NCI-H748 (cell line): ENCODE measurements at regions not wholly inside any gene's neighbourhood (a gene's known extent, or its start where the extent isn't known, plus 50 kb on each side); places are given as distances from the start of the nearest gene placed in this dataset.
"Not testable (repeated sequence)": the region's sequence is repeated elsewhere in the genome, so short reads cannot be mapped to it uniquely, and the experiment has no call there.

Experiments
- DNase-seq: peaks from one replicate; lab custom pipeline; 2025; ENCODE audit not compliant: unreplicated experiment; lab: John Stamatoyannopoulos, UW

DNA sequence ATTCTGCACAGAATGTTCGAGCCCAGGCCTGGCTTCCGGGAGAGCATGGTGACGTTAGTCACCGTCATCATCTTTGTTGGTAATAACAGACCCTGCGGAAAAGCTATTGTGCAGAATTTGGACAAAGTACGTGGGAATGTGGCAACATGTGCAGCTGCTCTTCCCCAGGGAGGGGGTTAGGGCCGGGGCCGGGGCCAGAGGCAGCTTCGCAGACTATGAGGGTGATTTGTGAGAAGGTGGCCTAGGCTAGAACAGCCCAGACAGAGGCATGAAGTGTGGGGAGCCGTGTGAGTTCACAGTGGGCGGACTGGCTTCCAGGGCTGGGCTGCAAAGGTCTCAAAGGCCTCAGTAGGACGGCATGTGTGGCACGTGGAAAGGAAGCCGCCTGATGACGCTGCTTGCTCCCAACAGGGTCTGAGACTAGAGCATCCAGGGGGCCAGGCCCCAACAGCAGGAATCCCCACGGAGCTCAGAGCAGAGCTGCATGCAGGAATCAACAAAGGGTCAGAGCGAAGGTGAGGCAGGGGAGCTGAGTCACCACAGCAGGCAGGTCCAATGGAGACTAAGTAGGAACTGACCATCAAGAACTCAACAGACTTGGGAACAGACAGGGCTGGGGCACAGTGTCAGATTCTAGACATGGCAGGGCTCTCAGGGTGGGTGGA lies 109.2 kb downstream of the NPIPB11 start:
- not testable (repeated sequence) for DNase-seq

DNA sequence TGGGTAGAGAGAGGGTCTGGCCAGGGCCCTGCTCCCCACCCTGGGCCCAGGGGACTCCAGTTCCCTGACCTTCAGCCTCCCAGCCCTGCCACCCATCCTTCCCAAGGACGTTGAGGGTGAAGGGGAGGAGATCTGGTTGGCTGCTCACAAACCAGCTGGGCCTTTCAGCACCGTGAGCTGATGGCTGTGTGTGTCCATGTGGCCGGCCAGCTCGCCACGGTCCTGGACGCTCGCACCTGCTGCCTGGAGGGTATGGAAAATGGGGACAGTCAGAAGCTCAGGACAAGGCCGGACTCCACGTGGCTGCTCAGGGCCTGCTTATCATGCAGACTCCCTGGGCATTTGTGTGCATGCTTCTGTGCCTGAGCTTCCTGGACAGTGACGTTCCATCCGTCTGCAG lies 110.3 kb downstream of the NPIPB11 start:
- not testable (repeated sequence) for DNase-seq

DNA sequence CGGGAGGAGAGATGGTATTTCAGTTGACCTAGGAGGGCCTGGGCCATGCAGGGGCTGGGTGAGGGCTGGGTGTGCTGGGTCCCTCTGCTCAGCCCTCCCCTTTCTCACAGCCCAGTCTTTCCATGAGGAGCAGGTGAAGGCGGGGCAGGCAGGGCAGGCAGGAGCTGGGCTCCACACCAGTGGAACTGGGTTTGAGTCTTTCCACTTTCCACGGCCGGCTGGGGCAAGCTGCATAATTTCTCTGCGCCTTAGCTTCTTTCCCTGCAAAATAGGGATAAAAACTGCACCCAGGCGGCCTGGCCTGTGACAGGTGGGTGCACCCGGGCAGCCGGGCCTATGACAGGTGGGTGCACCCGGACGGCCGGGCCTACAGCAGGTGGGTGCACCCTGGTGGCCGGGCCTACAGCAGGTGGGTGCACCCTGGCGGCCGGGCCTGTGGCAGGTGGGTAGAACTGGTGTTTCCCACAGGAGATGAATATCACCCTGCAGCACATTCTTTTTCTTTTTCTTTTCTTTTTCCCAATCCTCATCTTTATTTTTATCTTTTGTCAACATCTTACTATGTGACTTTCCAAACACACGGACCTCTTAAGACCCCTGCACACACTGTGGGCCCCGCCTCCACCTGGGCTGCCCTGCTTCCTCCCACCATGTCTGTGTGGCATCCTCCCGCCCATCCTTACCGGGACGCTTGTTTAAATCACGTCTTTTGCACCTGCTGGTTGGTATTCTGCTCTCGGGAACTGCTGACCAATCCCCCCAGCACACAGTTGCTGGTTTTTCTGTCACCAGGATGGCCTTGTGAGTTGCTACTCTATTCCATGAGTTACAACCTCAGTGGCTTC lies 111.3 kb downstream of the NPIPB11 start:
- not testable (repeated sequence) for DNase-seq

DNA sequence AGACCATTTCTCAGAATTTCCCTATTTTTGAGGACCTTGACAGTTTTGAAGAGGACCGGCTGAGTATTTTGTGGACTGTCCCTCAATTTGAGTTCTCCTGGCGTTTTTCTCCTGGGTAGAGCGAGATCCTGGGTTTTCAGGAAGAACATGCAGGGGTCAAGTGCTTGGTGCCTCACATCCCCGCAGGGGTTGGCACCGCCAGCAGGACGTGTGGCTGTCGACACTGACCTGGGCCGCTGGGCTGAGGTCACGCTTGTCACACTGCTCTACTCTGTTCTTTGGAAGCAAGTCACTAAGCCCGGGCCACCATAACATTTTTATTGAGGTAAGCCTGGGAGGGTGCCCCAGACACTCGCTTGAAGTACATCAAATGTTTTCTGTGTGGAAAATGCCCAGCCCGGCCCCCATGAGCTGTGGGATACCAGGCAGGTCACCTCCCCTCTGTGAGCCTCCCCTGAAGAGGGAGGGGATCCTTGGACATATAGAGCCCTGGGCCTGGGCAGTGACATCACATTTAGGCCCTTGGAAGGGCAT lies 112.0 kb downstream of the NPIPB11 start:
- not testable (repeated sequence) for DNase-seq

DNA sequence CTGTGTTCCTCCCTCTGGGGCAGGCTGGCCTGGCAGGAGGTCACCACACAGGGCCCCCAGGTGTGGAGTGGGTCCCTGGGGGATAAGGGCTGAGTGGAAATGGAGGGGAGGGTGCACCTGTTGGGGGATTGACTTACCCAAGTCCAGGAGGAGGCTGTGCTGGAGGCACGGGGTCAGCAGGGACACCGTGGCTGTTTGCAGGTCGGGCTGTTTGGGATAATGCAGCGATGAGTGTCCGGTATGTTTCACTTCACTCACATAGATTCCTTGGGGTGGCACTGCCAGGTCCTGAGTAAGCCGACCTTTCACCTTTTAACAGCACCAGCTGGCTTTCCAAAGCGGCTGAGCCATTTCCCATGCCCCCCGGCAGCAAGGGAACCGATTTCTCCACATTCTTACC lies 113.0 kb downstream of the NPIPB11 start:
- DNase-seq, result not testable (repeated sequence)

DNA sequence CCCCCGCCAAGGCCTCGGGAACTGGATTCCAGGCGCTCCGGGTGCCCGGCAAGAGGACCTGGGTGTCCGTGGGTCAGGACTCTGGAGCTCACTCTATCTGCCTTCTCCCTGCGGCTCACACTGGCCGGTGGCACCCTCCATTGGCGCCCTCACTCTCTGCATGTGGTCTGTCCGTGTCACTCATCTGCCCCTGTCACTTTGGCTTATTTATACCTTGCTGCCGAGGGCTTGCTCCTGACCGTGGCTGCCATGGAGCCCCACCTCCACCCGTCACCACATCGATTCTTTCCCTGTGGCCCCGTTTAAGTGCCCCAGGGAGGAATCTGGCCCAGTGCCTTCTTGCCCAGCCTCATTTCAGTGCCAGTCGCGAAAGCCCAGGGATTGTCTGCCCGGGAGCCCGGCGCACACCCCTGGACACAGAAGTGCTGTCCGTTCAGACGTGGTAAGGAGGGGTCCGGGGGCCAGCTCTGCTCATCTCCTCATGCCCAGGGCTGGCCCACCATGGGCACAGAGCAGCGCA lies 113.5 kb downstream of the NPIPB11 start:
- not testable (repeated sequence) for DNase-seq

DNA sequence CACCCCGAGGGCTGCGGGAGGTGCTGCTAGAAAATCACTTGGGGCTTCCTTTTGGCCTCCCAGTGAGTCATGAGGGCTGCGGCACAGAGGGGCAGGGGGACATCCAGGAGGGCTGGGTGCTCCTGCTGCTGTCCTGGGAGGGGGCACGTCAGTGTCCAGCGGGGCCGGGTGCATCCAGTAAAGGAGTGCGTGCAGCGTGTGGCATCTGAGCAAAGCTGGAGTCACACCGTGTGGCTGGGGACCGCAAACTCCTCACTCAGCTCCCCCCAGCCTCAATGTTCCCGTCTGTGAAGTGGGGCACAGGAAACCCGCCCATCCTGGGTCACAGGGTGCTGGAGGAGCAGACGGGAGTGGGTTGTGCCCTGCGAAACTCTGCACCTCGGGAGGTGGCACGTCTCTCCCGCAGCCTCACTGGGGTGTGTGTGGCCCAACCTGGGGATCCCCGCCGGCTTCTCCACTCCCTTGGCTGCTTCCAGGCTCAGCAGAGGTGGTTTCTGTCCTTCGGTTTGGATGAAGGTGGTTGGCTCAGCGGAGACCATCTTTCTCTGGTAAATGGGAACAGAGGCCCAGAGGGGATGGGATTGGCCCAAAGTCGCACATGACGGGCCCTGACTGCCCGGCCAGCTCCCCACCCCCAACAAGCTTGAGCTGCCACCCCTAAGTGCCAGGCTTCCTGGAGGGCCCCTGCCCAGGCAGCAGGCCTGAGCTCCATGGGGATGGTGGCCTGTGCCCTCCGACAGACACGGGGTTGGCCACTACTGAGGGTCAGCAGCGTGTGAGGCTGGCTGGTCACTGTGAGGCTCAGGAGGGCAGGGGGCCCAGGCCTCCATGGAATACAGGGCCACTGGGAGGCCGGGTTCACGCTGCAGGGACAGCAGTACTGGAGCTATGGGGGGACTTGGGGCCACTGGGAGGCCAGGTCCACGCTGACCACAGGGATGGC lies 114.9 kb downstream of the NPIPB11 start:
- DNase-seq, result not testable (repeated sequence)

DNA sequence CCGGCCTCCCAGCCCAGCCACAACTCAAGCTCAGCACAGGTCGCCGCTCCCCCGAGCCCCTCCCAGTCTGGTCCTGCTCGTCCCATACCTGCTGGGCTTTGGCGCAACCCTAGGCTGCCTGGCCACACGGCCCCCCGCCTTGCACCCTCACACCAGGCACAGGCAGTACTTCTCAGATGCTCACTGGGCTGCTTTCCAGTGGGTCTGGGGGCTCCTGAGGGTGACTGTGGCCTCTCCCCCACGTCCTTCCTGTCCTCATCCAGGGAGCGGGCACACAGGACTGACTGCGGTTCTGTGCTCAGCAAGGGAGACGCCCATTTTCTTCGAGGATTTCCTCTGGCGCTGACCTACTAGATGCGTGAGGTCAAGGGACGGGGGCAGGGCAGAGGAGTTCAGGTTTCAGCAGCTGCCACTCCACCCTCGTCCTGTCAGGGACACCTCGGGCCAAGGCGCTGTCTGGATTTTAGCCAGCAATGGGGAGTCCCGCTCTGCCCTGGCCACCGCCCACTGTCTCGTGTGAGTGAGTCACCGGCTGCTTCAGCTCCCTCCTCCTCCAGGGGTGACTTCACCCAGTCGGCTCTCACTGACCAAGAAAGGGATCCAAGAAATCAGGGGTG lies 115.8 kb downstream of the NPIPB11 start:
- DNase-seq, result peak; percentile 3

DNA sequence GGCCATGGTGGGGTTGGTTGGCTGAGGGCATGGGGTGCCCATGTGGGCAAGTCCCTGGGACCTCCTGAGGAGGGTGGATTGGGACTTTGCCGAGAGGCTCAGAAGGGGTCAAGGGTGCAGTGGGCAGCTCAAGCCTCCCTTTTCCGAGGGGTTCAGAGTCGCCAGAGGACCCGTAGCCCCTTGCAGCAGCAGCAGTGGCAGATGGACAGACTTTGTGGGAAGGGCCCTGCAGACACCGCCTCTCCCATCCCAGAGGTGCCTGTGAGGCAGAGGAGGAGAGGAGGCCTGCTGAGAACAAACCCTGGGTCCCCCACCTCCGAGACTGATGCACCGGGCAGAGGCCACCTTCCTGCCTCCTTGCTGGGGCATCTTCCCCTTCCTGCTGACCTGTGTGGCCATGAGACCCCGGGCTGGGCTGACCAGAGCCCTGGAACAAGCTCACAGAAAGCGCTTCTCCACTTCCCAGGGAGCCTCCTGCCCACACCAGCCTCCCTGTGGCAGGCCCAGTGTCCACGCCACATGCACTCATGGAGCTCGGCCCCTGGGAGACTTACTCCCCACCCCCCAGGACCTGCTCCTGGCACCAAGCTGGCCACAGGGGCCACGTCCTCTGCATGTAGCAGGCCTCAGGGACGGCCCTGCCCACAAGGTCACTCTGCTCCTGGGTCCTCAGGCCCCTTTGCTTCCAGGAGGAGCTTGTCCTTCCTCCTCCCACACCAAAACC lies 116.8 kb downstream of the NPIPB11 start:
- DNase-seq, result not testable (repeated sequence)

DNA sequence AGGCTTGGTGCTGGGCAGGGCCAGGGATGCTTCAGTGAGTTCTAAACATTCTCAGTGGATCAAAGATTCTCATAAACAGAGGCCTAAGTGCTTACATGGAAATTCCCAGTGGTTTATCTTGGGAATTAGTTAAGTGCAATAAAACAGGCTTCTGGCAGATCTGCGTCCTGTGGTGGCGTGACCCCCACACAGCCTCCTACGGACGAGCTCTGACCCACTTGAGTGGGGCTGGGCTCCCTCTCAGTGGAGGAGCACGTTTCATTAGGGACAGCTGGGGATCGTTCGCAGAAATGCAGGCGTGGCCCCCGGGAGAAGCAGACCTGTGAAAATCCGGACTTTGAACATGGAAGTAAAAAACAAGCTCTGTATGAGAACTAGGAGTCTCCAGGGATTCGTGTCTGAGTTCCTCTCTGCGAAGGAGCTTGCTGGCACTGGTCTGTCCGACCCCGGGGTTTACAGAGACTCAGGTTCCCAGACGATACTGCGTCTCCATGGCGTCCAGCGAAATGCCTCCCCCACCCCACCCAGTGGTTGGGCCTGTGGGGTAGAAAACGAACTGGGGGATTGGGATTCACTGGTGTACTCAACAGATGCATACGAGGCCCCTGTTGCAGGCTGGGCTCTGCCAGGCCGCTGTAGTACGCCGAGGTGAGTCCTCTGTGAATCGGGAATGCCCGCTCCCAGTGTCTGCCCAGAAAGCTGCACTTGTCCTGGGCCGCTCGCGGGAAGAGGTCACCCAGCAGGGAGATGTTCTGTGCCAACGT lies 117.6 kb downstream of the NPIPB11 start:
- not testable (repeated sequence) for DNase-seq

DNA sequence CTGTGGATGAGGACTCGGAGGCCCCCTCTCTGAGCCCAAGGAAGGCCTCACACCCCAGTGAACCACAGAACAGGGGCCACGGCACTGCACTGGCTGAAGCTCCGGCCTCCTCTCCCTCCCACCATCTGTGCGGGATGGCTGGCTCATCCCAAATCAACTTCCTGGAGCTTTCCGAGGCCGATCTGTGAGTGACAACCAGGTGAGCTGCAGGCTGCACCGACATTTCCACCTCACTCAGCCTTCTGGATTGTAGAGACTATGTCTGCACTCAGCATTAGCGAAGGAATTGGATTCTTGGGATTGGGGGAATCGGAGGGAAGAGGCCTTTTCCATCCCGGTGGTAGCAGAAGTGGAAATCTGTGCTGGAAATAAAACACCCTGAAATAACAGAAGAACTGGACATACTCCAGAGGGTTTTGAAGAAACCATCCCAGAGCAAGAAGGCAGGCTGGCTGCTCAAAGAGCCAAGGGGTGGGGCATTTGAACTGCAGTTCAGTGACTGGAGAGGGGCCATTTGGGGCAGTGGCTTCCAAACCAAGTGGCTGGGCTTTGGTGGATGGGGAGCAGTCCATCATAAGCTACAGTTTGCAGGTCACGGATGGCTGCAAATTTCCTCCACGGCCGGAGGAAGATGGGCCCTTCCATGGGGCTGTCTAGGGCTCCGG lies 118.5 kb downstream of the NPIPB11 start:
- not testable (repeated sequence) for DNase-seq

DNA sequence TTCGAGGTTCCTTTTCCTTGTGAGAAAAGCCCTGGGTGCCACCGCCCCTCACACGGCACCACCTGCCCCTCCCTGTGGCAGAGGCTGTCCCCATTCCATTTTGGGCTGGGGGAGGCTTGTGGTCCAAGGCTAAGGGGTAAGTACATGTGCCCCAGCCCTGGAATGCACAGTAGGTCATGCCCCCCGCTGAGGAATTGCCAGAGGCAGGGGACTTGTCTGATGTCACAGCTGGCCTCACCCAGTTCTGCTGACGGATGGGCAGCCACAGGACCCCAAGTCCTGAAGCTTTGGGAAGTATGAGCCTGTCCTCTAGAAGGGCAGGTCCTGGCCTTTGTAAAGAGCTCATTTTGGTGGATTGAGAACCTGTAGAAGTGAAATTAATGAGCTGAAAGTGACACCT lies 119.3 kb downstream of the NPIPB11 start:
- not testable (repeated sequence) for DNase-seq

DNA sequence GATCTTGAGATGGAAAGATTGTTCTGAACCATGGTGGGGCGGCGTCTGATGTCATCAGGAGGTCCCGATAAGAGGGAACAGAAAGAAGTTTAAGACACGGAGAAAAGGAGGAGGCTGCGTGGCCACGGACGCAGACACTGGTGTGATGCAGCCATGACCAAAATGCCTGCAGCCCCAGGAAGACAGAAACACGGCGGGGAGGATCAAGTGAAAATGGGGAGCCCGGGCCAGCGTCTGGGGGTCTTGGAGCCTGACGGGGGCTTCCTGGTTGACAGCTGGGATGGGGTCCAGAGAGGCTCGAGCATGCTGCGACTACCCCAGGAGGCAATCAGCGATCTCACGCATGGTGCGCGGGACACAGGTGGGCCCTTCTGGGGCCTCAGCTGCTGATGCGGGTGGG lies 119.7 kb downstream of the NPIPB11 start:
- DNase-seq, result not testable (repeated sequence)

DNA sequence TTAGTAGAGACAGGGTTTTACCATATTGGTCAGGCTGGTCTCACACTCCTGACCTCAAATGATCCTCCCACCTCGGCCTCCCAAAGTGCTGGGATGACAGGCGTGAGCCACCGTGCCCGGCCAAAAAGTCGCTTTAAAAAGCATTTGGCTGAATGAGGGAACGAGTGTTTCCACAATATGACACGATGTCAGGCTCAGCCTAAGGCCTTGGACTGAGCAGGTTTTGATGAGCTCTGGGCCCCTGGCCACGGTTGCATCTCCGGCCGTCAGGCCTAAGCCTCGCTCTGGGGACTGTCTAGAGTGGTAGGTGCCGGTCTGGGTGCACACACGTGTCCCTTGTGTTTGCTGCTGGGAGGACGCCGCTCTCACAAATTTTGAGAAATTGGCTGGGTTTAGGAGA lies 120.3 kb downstream of the NPIPB11 start:
- not testable (repeated sequence) for DNase-seq

DNA sequence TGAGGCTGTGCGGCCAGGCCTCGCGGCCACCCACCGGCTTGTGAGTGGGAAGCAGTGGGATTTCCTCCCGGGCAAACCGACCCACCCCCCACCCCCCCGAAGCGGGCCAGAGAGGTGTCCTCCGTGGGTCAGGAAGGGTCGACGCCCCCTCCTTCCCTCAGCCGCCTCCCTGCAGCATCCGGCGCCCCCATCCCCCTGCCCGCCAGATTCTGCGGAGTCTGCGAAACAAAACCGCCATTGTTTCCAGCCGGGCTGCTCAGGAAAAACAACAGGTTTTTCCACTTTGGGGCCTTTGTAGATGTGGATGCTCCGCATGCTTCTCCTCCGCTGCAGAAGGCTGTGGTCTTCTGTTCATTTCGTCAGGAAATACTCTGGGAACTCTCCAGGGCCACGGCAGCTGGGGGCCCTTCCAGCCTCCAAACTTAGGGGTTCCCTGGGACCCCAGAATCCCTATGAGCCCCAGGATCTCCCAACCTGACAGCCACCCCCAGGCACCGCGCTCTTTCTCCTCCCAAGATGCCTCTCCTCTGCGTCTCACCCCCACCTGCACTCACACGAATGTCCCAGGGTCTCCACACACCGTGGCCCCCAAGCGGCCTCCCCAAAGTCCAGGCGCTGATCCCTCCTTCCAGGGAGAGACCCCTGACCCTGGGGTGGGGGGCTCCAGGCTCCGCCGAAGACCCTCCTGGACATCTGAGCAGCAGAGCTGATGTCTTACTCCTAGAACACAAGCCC lies 121.2 kb downstream of the NPIPB11 start:
- DNase-seq, result peak; percentile 76

DNA sequence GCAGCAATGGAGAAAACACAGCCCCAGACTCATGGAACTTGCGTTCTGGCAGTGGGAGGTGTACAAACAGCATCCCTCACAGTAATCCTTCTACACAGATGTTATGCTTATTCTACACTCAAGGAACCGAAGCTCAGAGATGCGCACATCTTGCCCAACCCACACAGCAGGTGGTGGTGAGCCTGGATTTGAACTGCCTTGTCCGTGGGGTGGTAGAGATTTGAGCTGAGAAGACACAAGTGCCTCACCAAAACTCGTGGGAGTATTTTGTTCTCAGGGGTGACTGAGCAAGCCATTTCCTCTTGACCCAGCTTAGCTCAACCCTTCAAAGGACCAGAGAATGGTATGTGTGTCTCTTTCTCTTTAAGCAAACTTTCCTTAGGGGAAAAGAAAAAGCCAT lies 121.8 kb downstream of the NPIPB11 start:
- not testable (repeated sequence) for DNase-seq

DNA sequence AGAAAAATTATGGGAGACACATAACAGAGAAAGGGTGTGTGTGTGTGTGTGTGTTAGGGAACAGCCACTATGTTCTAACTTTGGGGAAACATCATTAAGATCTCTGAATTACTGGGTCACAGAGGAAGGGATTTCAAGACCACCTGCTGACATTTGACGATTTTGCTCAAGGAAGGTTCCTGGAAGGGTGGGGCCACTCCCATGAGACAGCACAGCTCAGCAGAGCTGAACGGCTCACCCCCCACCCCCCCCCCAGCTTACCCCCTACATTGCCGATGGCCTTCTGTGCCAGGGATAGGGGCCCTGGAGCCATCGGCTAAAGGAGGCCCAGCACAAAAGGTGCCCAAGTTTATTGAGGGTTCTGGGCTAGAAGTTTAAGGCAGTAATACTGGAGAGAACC lies 122.4 kb downstream of the NPIPB11 start:
- DNase-seq, result not testable (repeated sequence)
